Caco-2 (cell line): ENCODE measurements at regions not wholly inside any gene's neighbourhood (a gene's known extent, or its start where the extent isn't known, plus 50 kb on each side); places are given as distances from the start of the nearest gene placed in this dataset.

ENCODE experiments used
- BruUV-seq: library from RNA; stranded (reverse); fragments of 400-500 nt; replicated peaks from 2 replicates; lab custom pipeline; 2021; lab: Mats Ljungman, UMichigan
- CTCF ChIA-PET: fragments of 300-600 bp; sonication (Branson Sonifier 250); formaldehyde crosslinking; loops from one replicate; lab custom pipeline; 2022; ENCODE audit warnings: antibody characterized with exemption; lab: Charles Lee
- POLR2A ChIA-PET: fragments of 300-600 bp; sonication (Branson Sonifier 250); formaldehyde crosslinking; loops from one replicate; lab custom pipeline; 2022; ENCODE audit warnings: antibody characterized with exemption; lab: Charles Lee
- DNase-seq, 2 experiments: peaks; one replicate each; pipeline versions ENCODE4 v3.0.0 to v3.0.0-alpha.2; 2020 to 2022
- H3K27me3 ChIP-seq: replicated peaks from 2 replicates; pipeline ENCODE4 v1.6.0; 2011; ENCODE audit warnings: low read length; ENCODE audit not compliant: control insufficient read depth, insufficient read depth
- H3K36me3 ChIP-seq: 2 replicates; pipeline ENCODE4 v1.5.1; 2011; ENCODE audit warnings: low read length; ENCODE audit not compliant: control insufficient read depth, insufficient read depth
- H3K4me1 ChIP-seq: fragments of 250-450 bp; sonication (Bioruptor Pico); 2 replicates; pipeline ENCODE4 v1.5.1; 2020; ENCODE audit warnings: mild to moderate bottlenecking
- H3K4me3 ChIP-seq: 2 replicates; pipeline ENCODE4 v1.5.1; 2011; ENCODE audit warnings: low read depth, mild to moderate bottlenecking, control low read depth, low read length
- H3K9me3 ChIP-seq: fragments of 250-450 bp; sonication (Bioruptor Pico); 2 replicates; pipeline ENCODE4 v1.5.1; 2020; ENCODE audit warnings: mild to moderate bottlenecking, moderate library complexity
- H3K27ac Mint-ChIP-seq: one replicate; pipeline ENCODE4 v1.8.0; 2022; ENCODE audit warnings: mixed read lengths; ENCODE audit not compliant: unreplicated experiment
- H3K27me3 Mint-ChIP-seq: one replicate; pipeline ENCODE4 v1.8.0; 2022; ENCODE audit warnings: mixed read lengths; ENCODE audit not compliant: insufficient read depth, unreplicated experiment
- H3K36me3 Mint-ChIP-seq: one replicate; pipeline ENCODE4 v1.8.0; 2022; ENCODE audit warnings: mild to moderate bottlenecking, mixed read lengths; ENCODE audit not compliant: insufficient read depth, unreplicated experiment
- H3K4me1 Mint-ChIP-seq: one replicate; pipeline ENCODE4 v1.8.0; 2022; ENCODE audit warnings: low read depth, mixed read lengths; ENCODE audit not compliant: unreplicated experiment
- H3K4me3 Mint-ChIP-seq: one replicate; pipeline ENCODE4 v1.8.0; 2022; ENCODE audit warnings: mild to moderate bottlenecking, moderate library complexity, mixed read lengths; ENCODE audit not compliant: unreplicated experiment
- H3K9me3 Mint-ChIP-seq: one replicate; pipeline ENCODE4 v1.8.0; 2022; ENCODE audit warnings: mixed read lengths; ENCODE audit not compliant: unreplicated experiment
- CTCF ChIP-seq, 2 experiments: fragments of 200-600 bp in 1 of 2; IDR thresholded peaks; 1 replicate in 1 of 2; 2 replicates in 1 of 2; pipeline versions ENCODE4 v1.5.1 to v1.8.0; 2011 to 2022; ENCODE audit warnings: antibody characterized with exemption in 1 of 2, control low read depth in 1 of 2, inconsistent platforms in 1 of 2, low read depth in 1 of 2, low read length in 1 of 2, mild to moderate bottlenecking in 1 of 2, moderate library complexity in 1 of 2; ENCODE audit not compliant: insufficient read depth in 1 of 2, severe bottlenecking in 1 of 2, unreplicated experiment in 1 of 2
- intact Hi-C: fragments of 100-400 bp; cut with micrococcal nuclease; formaldehyde crosslinking; loops from one replicate; pipeline ENCODE4 v1.10.0; 2022; ENCODE audit not compliant: unreplicated experiment

GRCh38 chr14:96670391-96670790, 126.8 kb upstream of the VRK1 start:
- peaks cover 1% of the 10 kb centered on the region; the same call in 1 of the 2 replicates for H3K27me3 ChIP-seq
- no TSS peak for BruUV-seq
- H3K4me3 Mint-ChIP-seq = no peak overlapping the region
- no peaks in the 10 kb centered on the region for H3K4me1 Mint-ChIP-seq
- TF ChIP-seq CTCF (IDR thresholded peaks at IDR 0.05; ENCODE audit: insufficient read depth in 1 of 2, low read depth in 1 of 2, low read length in 1 of 2, severe bottlenecking in 1 of 2, unreplicated experiment in 1 of 2) = no peak
- H3K27ac Mint-ChIP-seq = no peak overlapping the region
- H3K4me1 ChIP-seq = no peaks in the 10 kb centered on the region
- H3K36me3 ChIP-seq = no peaks in the 10 kb centered on the region
- intact Hi-C loops = no loop called here
- peaks cover 21% of the 10 kb centered on the region for H3K27me3 Mint-ChIP-seq
- ChIA-PET POLR2A (no interaction called here), CTCF (no interaction called here)
- no peaks in the 10 kb centered on the region for H3K9me3 ChIP-seq
- DNase-seq = no peak
- no peaks in the 10 kb centered on the region for H3K9me3 Mint-ChIP-seq
- H3K4me3 ChIP-seq = no peak overlapping the region
- no peaks in the 10 kb centered on the region for H3K36me3 Mint-ChIP-seq

- Histone ChIP-seq H3K4me1 (no peaks in the 10 kb centered on the region), H3K9me3 (no peaks in the 10 kb centered on the region), H3K27me3 (peaks cover 1% of the 10 kb centered on the region; the same call in 1 of the 2 replicates), H3K36me3 (no peaks in the 10 kb centered on the region), H3K4me3 (no peak overlapping the region)
- Mint-ChIP-seq H3K27ac (no peak overlapping the region), H3K9me3 (no peaks in the 10 kb centered on the region), H3K27me3 (peaks cover 24% of the 10 kb centered on the region), H3K4me3 (no peak overlapping the region), H3K36me3 (no peaks in the 10 kb centered on the region), H3K4me1 (no peaks in the 10 kb centered on the region)
- no TSS peak for BruUV-seq
- TF ChIP-seq CTCF (IDR thresholded peaks at IDR 0.05; ENCODE audit: insufficient read depth in 1 of 2, low read depth in 1 of 2, low read length in 1 of 2, severe bottlenecking in 1 of 2, unreplicated experiment in 1 of 2) = no peak
- CTCF ChIA-PET = no interaction called here
- intact Hi-C loops = no loop called here
- POLR2A ChIA-PET = no interaction called here
- no peak for DNase-seq
Observed at GRCh38 chr14:96671218-96671617, 126.0 kb upstream of the VRK1 start.

GRCh38 chr14:96673706-96674105, 123.5 kb upstream of the VRK1 start:
- no peak for DNase-seq
- Mint-ChIP-seq H3K36me3 (no peaks in the 10 kb centered on the region), H3K27ac (no peak overlapping the region), H3K9me3 (no peaks in the 10 kb centered on the region), H3K4me3 (no peak overlapping the region), H3K27me3 (peaks cover 21% of the 10 kb centered on the region), H3K4me1 (no peaks in the 10 kb centered on the region)
- Histone ChIP-seq H3K4me1 (no peaks in the 10 kb centered on the region), H3K4me3 (no peak overlapping the region), H3K36me3 (no peaks in the 10 kb centered on the region), H3K27me3 (peaks cover 1% of the 10 kb centered on the region; the same call in 1 of the 2 replicates), H3K9me3 (no peaks in the 10 kb centered on the region)
- ChIA-PET CTCF (no interaction called here), POLR2A (no interaction called here)
- no TSS peak for BruUV-seq
- intact Hi-C loops = no loop called here
- TF ChIP-seq CTCF (IDR thresholded peaks at IDR 0.05; ENCODE audit: insufficient read depth in 1 of 2, low read depth in 1 of 2, low read length in 1 of 2, severe bottlenecking in 1 of 2, unreplicated experiment in 1 of 2) = no peak
